NCI-H2227 (cell line): ENCODE measurements at regions not wholly inside any gene's neighbourhood (a gene's known extent, or its start where the extent isn't known, plus 50 kb on each side); places are given as distances from the start of the nearest gene placed in this dataset.
"Not testable (repeated sequence)": the region's sequence is repeated elsewhere in the genome, so short reads cannot be mapped to it uniquely, and the experiment has no call there.

ENCODE experiments used
- DNase-seq: peaks from one replicate; lab custom pipeline; 2025; ENCODE audit not compliant: unreplicated experiment; lab: John Stamatoyannopoulos, UW

DNA sequence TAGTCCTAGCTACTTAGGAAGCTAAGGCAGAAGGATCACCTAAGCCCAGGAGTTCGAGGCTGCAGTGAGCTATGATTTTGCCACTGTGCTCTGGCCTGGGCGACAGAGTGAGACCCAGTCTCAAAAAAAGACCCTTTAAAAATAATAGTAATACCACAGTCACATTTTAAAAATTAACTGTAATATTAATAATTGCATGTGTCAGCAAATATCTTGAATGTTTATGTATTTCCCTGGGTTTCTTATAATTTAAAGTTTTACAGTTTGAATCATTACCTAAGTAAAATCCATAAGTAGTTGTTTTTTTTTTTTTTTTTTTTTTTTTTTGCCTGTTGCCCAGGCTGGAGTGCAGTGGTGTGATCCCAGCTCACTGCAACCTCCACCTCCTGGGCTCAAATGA is 69.2 kb downstream of the LYZL2 start:
- no peak for DNase-seq

DNA sequence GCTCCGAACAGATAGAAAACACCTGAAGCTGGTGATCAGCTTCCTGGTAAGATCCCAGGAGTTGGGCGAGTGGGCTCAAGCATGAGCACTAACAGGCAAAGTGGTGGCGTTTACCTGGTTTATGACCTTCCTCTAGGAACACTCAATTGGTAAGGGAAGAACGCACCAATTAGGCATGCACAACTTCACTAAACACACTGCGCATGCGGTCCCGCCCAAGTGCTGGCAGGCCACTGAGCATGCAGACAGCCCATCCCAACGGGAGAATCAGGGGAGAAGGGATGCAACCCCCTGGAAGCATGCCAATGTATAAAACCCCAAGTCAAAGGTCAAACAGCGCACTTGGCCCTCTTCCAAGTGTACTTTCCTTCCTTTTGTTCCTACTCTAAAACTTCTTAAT is 70.4 kb downstream of the LYZL2 start:
- DNase-seq = peak; percentile 58

DNA sequence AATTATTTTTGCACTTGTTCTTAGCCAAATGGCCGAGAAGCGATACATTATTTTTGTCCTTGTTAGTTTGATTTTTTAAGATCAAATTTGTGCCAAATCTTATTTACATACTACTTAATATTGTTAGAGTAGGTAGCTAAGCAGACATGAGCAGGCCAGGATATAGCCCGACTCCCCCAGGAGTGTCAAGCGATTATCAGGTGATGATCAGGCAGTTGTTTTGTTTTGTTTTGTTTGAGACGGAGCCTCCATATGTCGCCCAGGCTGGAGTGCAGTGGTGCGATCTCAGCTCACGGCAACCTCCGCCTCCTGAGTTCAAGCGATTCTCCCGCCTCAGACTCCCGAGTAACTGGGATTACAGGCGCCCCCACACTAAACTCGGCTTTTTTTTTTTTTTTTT is 71.1 kb downstream of the LYZL2 start:
- no peak for DNase-seq

DNA sequence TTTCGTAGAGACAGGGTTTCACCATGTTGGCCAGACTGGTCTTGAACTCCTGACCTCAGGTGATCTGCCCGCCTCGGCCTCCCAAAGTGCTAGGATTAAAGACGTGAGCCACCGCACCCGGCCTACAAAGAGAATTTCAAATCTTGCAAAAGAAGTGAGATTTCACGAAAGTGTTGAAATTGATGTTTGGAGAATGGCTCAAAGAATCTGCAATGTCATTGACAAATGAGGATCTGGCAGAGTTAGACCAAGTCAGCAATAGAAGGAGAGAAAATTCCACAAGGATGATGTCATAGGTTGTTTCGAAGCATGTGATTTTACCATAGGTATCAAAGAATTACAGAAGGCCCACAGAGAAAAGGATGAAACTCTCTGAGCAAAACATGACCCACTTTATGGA is 71.7 kb downstream of the LYZL2 start:
- no peak for DNase-seq

DNA sequence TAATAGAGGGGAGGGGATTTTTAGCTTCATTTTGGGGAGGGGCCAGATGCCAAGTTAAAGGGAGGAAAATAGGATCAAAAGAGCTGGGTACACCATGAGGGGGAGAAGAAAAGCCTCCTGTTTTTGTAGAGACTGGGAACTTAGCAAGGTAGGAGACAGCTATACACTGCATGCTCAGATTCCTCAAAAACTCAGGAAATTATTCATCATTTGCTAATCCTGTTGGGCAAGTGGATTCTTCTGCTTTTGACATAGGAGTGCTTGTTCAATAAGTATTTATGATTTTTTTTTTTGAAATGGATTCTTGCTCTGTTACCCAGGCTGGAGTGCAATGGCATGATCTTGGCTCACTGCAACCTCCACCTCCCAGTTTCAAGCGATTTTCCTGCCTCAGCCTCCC is 73.4 kb downstream of the LYZL2 start:
- DNase-seq = no peak

DNA sequence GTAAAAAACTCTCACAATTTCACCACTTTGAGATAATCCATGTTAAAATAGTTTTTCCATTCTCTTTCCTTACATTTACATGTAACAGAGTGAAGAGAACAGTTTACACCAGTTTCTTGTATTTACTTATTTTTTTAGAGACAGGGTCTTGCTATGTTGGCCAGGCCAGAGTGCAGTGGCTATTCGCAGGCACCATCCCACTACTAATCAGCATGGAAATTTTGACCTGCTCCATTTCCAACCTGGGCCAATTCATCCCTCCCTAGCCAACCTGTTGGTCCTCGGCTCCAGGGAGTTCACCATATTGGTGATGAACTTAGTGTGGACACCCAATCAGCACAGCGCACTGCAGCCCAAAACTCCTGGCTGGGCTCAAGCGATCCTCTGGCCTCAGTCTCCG is 74.1 kb downstream of the LYZL2 start:
- DNase-seq = no peak

DNA sequence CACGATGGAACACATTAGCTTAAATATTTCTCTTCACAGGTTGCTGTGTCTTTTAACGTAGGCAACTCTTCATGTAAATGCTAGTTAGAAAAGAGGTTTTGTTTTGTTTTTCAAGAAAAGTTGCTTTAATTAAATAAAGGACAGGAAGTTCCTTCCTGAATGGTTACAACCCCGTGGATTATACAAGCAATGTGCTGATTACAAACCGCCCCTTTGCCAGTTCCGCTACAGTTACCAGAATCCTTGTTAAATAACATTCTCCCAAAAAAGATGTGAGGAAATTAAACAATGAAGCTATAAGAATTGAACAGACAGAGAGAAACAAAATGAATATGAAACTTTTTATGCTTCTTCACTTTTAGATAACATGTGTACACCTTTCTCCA is 75.1 kb downstream of the LYZL2 start:
- no peak for DNase-seq

DNA sequence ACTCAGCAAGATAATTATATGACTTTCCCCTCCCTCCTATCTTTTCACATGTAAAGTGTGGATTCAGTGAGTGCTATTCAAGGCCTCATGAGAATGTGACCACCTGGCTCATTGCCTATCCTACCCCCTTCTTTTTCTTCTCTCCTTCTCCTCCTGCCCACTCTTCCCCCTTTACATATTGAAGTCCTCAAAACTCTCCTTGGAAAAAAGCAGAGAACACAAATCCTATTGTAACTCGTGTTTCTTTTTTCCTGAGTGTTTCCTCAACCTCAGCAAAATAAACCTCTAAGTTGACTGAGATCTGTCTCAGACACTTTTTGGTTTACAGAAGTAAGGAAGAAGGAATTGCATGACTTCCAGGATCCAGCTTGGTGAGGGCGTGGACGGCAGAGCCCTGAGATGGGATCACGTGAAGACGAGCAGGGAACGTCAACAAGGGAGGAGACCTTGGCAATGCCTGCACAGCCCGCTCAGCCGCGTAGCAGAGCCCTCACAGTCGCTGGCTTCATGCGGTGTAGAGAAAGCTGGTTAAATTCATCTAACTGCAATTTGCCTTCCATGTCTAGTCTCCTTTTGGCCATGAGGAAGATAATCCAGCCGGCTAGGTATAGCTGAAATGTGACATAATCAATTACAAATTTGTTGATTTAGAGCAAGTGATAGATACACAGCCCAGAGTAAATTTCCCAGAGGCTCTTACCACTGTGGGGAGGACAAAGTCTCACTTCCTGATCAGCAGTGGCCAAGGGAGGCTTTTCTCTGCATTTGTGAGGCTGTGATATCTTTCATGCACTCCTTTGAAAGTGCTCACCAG is 75.7 kb downstream of the LYZL2 start:
- peak; percentile 72 for DNase-seq

DNA sequence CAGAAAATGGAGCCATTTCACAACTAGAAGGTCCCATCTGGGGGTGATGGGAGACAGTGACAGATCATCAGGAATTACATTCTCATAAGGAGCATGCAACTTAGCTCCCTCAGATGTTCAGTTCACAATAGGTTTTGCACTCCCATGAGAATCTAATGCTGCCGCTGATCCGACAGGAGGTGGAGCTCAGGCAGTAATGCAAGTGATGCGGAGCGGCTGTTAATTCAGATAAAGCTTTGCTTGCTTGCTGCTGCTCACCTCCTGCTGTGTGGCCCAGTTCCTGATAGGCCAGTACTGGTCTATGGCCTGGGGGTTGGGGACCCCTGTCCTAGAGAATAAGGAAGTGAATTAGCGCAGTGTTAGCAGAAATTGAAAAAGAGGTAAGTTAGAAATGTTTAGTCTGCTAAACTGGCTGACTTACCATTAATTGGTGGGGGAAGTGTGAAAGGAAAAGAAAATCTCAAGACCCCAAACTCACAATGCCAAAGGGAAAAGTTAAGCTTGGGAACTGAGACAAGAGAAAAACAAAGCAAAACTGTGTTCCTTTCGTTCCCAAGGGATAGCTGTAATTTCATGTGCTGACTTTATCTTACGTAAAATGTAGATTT is 76.4 kb downstream of the LYZL2 start:
- no peak for DNase-seq

DNA sequence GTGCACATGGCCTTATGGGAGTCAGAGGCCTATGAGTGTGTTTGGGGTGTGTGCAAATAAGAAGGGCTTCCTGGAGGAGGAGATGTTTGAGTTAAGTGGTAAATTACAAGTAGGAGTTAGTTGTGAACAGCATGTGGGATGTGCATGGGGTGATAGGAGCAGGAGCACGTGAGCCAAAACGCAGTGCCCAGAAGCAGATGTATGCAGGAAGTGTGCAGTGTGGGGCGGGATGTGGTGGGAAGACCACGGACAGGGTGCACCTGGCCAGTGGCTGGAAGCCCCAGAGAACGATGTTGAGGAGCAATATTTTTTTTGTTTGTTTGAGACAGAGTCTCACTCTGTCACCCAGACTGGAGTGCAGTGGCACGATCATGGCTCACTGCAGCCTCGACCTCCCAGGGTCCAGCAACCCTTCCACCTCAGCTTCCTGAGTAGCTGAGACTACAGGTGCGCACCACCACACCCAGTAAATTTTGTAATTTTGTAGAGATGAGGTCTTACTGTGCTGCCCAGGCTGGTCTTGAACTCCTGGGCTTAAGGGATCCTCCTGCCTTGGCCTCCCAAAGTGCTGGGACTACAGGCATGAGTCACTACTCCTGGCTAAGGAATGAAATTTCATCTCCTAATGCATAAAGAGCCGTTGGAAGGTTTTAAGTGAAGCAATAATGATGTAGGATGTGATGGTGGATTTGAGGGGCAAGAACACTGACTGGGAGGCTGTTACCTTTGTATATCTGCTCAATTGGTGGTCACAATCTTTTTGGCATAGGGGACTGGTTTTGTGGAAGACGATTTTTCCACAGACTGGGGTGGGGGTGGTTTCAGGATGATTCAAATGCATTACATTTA is 78.4 kb downstream of the LYZL2 start:
- DNase-seq = no peak

DNA sequence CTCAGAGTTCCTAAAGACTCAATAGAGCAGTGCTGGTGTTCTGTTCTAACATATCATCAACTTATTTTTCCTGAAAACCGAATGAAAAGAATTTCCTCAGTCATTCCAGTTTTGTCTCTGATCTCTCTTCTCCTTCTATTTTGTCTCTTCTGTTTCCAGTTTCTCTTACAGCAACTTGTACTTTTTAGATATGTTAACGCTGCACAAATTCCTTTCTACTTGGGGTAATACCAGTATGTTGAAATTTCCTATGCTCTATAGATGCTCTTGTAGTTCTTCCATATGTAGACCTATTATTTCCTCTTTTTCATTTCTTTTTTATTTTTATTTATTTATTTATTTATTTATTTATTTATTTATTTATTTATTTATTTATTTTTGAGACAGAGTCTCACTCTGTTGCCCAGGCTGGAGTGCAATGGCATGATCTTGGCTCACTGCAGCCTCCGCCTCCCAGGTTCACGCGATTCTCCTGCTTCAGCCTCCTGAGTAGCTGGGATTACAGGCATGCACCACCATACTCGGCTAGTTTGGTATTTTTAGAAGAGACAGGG is 80.3 kb downstream of the LYZL2 start:
- not testable (repeated sequence) for DNase-seq

DNA sequence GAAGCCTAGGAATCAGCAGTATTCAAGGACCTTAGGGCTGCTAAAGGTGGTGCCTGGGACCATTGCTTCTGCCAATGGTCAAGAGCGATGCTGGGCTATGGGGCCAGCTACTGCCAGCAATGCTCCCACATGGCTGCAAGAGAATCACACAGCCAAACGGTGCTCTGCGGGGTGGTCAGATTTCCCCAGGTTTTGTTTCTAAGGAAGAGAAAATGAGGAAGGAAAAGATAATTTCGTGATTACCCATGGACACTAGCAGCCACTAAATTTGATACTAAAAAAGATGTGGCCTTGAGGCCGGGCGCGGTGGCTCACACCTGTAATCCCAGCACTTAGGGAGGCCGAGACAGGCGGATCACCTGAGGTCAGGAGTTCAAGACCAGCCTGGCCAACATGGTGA is 83.0 kb downstream of the LYZL2 start:
- DNase-seq = no peak

DNA sequence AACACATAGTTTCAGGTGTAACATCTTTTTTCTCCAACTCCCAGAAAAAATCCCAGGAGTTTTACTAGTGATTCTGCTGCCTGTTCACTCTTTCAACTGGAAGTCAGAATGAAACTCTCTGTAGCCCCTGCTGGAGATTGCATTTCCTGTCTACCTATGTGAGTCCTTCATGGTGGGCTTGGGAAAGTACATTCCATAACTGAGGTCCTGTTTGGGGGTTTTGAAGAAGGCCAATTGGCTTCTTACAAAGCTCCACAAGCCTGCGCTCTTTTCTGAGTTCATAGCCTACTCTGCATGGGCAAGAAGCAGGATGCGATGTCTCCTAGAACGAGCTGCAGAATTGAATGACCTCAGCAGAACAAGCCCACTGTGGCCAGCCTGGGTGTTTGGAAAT is 86.7 kb downstream of the LYZL2 start:
- DNase-seq = no peak

DNA sequence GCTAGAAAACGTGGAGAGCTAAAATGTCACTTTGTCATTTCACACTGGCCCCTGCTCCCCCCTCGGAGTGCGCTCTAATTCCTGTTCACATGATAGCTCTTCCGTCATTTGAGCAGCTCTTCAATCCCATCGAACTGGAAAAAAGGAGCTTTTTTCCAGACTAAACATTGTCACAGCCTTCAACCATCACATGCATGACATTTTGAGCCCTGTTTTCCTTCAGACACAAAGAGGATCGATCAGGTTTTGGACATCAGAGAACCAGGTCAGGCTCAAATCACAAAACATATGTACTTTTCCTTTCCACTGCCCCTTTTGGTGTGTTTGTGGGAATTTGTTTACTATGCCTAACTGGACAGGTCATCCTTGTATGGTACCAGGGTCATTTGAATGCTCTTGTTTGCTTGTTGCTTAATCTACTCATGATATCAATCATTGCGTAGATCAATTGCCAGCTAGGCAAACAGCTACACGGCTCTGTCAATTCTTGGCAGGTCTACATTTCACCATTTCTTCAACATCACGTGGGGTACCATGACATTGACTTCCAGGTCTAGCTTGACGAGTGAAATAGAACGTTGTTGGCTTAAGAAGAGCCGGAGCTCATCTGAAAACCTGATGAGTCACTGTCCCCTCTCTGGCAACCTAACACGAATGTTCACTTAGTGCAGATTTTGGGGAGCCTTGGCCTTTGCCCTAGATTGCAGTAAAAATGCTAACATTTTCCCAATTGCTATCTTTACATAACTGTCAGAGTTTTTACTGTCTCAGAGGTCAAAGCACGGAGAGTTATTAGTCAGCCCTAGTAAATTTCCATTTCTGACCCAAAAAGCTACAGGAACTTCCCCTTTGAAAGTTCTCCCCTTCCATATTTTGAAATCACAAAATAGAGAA is 87.3 kb downstream of the LYZL2 start:
- no peak for DNase-seq

DNA sequence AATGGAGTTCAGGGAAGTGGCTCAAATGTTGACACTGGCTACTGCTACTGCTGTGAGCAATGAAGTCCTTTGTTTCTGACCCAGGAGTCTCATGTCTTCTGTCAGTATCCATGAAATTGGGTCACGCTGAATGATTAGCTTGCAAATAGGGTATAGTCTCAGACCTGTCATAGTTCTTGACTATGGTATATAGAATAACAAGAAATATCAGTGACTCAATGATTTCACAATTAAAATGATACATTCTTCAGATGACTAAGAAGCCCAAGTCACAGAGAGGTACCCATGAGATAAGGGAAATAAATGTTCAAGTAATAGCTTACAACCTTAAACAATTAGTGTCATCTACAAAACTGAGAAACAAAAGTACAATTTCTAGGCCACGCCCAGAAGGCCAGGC is 89.3 kb downstream of the LYZL2 start:
- DNase-seq = no peak

DNA sequence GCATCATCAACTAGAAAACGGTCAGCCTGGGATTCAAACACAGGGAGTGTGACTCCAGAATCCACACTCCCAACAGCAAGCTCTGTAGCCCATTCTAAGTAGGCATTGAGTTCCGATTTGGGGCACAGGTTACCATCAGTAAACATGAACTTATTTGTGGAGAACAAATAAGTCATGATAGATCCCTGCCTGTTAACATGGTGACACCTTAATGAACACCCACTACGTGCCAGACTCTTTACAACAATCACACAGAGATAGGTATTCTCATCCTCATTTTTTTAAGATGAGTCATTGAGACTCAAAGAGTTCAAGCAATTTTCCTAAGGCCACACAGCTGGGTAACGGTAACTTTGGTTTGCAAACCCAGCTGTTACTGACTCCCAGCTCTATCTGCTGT is 91.5 kb downstream of the LYZL2 start:
- DNase-seq = no peak

DNA sequence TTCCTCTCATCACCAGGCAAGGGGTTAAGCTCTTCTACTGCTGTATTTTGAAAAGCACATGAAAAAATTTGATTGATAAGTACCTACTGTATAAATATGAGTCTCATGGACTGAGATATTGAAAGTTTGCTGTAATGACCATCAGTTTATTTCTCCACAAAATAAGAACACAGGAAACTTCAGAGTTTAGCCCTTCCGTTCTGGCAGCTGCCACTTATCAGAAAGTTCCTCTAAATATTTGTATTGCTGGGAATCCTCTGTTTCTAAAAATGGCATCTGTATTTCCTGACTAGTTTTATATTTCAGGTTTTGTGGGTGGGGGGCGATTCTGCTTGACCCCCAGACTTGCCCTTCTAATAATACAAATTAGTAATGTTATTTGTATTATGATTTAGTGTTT is 92.0 kb downstream of the LYZL2 start:
- DNase-seq = no peak

DNA sequence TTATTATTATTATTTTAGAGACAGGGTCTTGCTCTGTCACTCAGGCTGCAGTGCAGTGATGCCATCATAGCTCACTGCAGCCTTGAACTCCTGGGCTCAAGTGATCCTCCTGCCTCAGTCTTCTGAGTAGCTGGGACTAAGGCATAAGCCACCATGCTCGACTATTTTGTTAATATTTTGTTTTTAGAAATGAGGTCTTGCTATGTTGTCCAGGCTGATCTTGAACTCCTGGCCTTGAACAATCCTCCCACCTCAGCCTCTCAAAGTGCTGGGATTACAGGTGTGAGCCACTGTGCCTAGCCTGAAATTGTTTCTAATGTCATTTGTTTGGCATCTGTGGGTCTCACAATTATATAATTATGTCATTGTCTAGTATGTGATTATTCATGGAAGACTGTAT is 92.4 kb downstream of the LYZL2 start:
- DNase-seq = not testable (repeated sequence)

DNA sequence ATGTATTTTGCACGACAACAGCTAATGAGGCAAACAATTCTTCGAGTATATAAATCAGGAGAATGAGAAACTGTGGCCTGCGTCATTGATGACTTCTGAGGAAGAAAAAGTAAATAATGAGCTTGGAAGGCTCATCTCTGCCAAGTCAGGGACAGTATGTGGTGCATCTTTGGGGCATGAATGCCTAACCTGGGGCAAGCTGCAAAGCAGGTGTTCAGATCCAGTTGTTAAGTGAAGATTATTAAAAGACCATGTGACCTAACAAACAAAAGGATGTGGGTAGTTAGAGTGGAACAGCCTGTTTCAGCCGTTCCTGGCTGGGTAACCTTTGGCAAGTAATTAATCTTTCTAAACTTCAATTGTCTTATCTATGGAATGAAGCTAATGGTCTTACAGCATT is 93.0 kb downstream of the LYZL2 start:
- no peak for DNase-seq

DNA sequence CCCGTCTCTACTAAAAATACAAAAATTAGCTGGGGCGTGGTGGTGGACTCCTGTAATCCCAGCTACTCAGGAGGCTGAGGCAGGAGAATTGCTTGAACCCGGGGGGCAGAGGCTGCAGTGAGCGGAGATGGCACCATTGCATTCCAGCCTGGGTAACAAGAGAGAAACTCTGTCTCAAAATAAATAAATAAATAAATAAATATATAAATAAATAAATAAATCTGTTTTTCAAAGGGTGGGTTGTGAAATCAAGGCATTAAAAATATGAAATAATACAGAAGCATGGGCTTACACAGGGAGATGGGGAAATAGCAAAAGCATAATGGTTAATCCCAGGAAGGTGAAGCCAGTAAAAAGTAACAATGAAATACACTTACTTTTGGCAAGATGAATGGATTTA is 93.9 kb downstream of the LYZL2 start:
- DNase-seq = no peak
